ENCODE measurements at regions not wholly inside any gene's neighbourhood (a gene's known extent, or its start where the extent isn't known, plus 50 kb on each side); places are given as distances from the start of the nearest gene placed in this dataset.
"Not testable (repeated sequence)": the region's sequence is repeated elsewhere in the genome, so short reads cannot be mapped to it uniquely, and the experiment has no call there.

GRCh38 chr12:75855360-75855759 is 176.2 kb downstream of the PHLDA1 start:
- DNase-seq (ENCODE audit: low spot score) (no peak), ATAC-seq (no peak)
- no peaks in the 10 kb centered on the region for H3K36me3 Mint-ChIP-seq
- no peaks in the 10 kb centered on the region; the same call in 1 of the 2 replicates for H3K27me3 Mint-ChIP-seq (ENCODE audit: low read depth)
- no peak overlapping the region for H3K27ac Mint-ChIP-seq
- no peaks in the 10 kb centered on the region for H3K9me3 Mint-ChIP-seq
- ChIA-PET CTCF (no interaction called here), POLR2A (no interaction called here)
- TF ChIP-seq SP1 (CRISPR knock-in tag; conservative IDR thresholded peaks at IDR 0.05) = no peak
- TF ChIP-seq, protein P1, sequence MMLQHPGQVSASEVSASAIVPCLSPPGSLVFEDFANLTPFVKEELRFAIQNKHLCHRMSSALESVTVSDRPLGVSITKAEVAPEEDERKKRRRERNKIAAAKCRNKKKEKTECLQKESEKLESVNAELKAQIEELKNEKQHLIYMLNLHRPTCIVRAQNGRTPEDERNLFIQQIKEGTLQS (CRISPR knock-in tag; conservative IDR thresholded peaks at IDR 0.05) = no peak
- no peak for TF ChIP-seq ZNF281 (CRISPR knock-in tag; IDR thresholded peaks at IDR 0.05)
- no peak for TF ChIP-seq ZNF416 (CRISPR knock-in tag; IDR thresholded peaks at IDR 0.05)
- no peak for TF ChIP-seq NR3C1 (CRISPR knock-in tag; conservative IDR thresholded peaks at IDR 0.05; ENCODE audit: low read depth)
- peaks cover 24% of the 10 kb centered on the region for H3K4me1 Mint-ChIP-seq
- no peak overlapping the region for H3K4me3 Mint-ChIP-seq

- ChIA-PET POLR2A (no interaction called here), CTCF (no interaction called here)
- DNase-seq (ENCODE audit: low spot score) = no peak
- Mint-ChIP-seq H3K9me3 (no peaks in the 10 kb centered on the region), H3K27me3 (ENCODE audit: low read depth) (no peaks in the 10 kb centered on the region; the same call in 1 of the 2 replicates), H3K36me3 (no peaks in the 10 kb centered on the region), H3K4me1 (peaks cover 24% of the 10 kb centered on the region), H3K27ac (no peak overlapping the region), H3K4me3 (no peak overlapping the region)
- ATAC-seq = no peak
- TF ChIP-seq MLX (CRISPR knock-in tag; IDR thresholded peaks at IDR 0.05) (no peak), ZNF423 (CRISPR knock-in tag; IDR thresholded peaks at IDR 0.05) (no peak), AFF4 (CRISPR knock-in tag; IDR thresholded peaks at IDR 0.05; ENCODE audit: borderline replicate concordance) (no peak), ZNF232 (CRISPR knock-in tag; IDR thresholded peaks at IDR 0.05) (no peak), NR3C1 (CRISPR knock-in tag; conservative IDR thresholded peaks at IDR 0.05; ENCODE audit: low read depth) (no peak), SMAD4 (CRISPR knock-in tag; IDR thresholded peaks at IDR 0.05) (no peak), CREB1 (CRISPR knock-in tag; IDR thresholded peaks at IDR 0.05) (no peak)
- TF ChIP-seq, protein P2, sequence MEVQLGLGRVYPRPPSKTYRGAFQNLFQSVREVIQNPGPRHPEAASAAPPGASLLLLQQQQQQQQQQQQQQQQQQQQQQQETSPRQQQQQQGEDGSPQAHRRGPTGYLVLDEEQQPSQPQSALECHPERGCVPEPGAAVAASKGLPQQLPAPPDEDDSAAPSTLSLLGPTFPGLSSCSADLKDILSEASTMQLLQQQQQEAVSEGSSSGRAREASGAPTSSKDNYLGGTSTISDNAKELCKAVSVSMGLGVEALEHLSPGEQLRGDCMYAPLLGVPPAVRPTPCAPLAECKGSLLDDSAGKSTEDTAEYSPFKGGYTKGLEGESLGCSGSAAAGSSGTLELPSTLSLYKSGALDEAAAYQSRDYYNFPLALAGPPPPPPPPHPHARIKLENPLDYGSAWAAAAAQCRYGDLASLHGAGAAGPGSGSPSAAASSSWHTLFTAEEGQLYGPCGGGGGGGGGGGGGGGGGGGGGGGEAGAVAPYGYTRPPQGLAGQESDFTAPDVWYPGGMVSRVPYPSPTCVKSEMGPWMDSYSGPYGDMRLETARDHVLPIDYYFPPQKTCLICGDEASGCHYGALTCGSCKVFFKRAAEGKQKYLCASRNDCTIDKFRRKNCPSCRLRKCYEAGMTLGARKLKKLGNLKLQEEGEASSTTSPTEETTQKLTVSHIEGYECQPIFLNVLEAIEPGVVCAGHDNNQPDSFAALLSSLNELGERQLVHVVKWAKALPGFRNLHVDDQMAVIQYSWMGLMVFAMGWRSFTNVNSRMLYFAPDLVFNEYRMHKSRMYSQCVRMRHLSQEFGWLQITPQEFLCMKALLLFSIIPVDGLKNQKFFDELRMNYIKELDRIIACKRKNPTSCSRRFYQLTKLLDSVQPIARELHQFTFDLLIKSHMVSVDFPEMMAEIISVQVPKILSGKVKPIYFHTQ (CRISPR knock-in tag; IDR thresholded peaks at IDR 0.05) = no peak
- TF ChIP-seq, protein P3, sequence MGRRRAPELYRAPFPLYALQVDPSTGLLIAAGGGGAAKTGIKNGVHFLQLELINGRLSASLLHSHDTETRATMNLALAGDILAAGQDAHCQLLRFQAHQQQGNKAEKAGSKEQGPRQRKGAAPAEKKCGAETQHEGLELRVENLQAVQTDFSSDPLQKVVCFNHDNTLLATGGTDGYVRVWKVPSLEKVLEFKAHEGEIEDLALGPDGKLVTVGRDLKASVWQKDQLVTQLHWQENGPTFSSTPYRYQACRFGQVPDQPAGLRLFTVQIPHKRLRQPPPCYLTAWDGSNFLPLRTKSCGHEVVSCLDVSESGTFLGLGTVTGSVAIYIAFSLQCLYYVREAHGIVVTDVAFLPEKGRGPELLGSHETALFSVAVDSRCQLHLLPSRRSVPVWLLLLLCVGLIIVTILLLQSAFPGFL (CRISPR knock-in tag; IDR thresholded peaks at IDR 0.05; ENCODE audit: borderline replicate concordance) = no peak
These were observed 176.8 kb downstream of the PHLDA1 start for GRCh38 chr12:75854681-75855309.

DNA sequence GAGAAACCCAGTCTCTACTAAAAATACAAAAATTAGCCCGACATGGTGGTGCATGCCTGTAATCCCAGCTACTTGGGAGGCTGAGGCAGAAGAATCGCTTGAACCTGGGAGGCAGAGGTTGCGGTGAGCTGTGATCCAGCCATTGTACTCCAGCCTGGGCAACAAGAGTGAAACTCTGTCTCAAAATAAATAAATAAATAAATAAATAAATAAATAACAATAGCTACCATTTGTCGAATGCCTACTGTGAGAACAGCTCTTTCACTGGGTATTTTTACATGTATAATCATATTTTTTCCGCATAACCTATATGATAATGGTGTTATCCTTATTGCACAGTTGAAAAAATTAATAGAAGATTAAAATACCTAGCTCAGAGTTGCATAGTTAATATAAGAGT is 177.4 kb downstream of the PHLDA1 start:
- H3K27ac Mint-ChIP-seq; H3K9me3 Mint-ChIP-seq; POLR2A ChIA-PET; H3K36me3 Mint-ChIP-seq; H3K27me3 Mint-ChIP-seq (ENCODE audit: low read depth); DNase-seq (ENCODE audit: low spot score); ATAC-seq; H3K4me3 Mint-ChIP-seq: not testable (repeated sequence)
- CTCF ChIA-PET = interaction anchor here (0.8 to 1.0 kb wide), 2 partner anchors 44 to 183 kb away, joined by 3 read pairs; no protein-coding TSS in a partner anchor
- H3K4me1 Mint-ChIP-seq = peaks cover 24% of the 10 kb centered on the region

Measured in WTC11 (cell line).